Stimulated activated CD8-positive, alpha-beta memory T cell treated with anti-CD3 and anti-CD28 coated beads, Interleukin-4, amount 100 ng/mL, for 24 hours (primary cell): ENCODE measurements at regions not wholly inside any gene's neighbourhood (a gene's known extent, or its start where the extent isn't known, plus 50 kb on each side); places are given as distances from the start of the nearest gene placed in this dataset.

Source experiments
- DNase-seq: peaks from one replicate; pipeline ENCODE4 v3.0.0-alpha.2; 2020; ENCODE audit warnings: low read depth

- DNase-seq = no peak
Observed at GRCh38 chr13:106678646-106679418, 110.9 kb upstream of the ARGLU1 start.

DNA sequence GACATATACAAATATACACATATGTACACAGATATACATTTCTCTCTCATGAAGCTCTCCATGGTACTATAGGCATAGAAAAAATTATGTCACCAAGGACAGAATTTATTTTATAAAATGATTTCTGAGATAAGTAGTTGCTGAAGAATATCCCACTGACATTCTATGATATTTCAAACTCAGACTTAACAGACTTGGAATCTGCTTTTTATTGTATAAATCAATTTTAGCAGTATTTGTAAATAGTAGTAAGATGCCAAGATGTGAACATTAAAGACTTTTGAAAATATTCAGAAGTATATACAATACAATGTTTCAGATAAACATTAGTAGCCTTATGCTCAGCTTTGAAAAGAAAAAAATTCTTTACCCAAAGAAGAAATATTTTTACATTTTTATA is 107.4 kb upstream of the ARGLU1 start:
- DNase-seq = no peak

GRCh38 chr13:106660746-106661625 is 93.0 kb upstream of the ARGLU1 start:
- DNase-seq = no peak

GRCh38 chr13:106657104-106657503 is 89.2 kb upstream of the ARGLU1 start:
- no peak for DNase-seq

DNA sequence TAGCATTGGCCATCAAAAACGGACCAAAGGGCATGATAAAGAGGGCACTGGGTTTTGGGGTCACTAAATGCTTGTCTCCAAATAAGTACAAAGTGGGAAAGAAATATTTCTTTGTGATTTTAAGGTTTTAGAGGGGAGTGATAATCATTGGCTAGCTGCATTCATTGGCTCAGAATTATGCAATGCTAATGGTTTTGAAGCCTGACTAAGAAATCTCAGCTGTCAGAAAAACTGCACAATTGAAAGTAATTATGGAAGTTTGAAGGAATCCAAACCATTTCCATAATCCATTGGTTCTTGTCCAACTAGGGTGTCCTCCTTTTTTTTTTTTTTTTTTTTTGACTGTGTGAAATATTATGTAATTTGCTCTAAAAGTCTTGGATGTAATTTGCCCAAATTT is 88.2 kb upstream of the ARGLU1 start:
- DNase-seq = no peak

DNA sequence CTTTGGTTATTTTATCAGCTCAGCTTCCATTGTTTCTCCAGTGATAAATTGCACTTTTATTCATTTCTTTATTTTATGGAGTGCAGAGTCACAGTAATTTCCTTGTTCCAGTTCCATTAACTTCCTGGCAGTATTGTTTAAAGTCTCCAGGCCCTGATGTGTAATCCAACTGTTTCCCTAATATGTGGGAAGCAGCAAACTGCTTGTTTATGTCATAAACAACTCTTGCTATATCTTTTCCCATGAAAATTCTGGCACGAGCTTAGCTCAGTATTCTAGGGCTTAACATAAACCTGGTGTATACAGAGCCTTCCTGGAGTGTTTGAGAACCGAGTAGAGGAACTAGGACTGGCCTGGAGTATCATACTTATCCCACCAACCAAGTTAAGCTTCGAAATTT is 83.5 kb upstream of the ARGLU1 start:
- no peak for DNase-seq

DNA sequence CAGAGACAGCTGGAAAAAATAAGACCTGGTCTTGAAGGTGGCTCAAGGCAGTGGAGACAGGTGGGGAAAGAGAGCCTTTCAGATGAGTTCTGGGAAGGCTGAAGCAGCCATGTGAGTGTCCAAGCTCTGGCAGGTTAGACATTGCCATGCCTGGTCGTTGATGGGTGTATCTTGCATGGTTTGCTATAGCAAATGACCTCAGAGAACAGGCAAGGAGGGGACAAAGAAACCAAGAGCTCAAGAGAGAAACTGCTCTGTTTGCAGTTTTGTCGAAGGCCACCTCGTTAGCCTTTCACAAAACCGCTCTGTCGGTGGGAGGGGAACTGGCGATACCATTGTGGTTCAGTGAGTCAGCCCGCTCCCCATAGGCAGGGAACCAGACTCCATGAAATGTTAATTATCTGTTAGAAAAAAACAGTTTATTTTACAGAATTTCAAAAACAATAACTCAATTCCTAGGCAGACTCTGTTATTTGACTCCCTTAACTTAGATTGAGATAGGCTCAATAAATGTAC is 82.8 kb upstream of the ARGLU1 start:
- no peak for DNase-seq

DNA sequence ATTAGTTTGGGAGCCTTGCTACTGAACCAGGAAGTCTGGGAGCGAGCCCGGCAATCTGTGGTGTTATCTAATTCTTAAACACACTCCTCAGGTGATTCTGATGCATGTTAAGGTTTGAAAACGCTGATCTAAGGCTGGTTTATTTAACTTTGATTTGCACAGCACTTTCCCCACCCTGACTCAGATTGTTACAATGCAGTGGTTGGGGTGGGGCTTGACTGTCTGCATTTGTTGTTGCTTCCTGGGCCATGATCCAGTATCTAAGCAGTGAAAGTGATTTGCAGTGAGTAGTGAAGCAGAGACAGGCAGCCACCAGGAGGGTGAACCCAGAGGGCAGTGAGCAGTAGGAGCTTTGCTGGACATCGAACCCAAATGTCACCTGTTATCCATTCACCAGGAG is 81.6 kb upstream of the ARGLU1 start:
- DNase-seq = no peak

- no peak for DNase-seq
Observed at GRCh38 chr13:106640515-106640914, 72.6 kb upstream of the ARGLU1 start.

DNA sequence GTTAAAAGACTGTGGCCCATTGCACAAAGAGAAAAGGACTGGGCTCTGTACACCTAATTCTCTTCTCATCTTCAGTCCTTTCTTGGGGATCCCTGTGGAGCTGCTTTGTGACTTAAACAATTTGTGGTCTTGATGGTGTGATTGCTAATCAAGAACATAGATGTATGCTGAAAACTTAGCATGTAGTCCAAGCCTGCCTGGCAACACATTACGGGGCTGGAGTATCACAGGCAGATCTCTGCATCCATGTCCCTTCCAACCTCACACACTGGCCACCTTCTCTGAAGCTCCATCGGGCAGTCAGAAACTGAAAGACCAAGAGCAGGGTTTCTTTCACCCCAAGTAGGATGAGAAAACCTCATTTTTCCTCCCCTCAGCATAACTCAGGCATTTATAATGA is 69.6 kb upstream of the ARGLU1 start:
- no peak for DNase-seq

- DNase-seq = no peak
Observed at GRCh38 chr13:106636492-106636891, 68.6 kb upstream of the ARGLU1 start.

- DNase-seq = no peak
Observed at GRCh38 chr13:106635616-106636015, 67.7 kb upstream of the ARGLU1 start.

DNA sequence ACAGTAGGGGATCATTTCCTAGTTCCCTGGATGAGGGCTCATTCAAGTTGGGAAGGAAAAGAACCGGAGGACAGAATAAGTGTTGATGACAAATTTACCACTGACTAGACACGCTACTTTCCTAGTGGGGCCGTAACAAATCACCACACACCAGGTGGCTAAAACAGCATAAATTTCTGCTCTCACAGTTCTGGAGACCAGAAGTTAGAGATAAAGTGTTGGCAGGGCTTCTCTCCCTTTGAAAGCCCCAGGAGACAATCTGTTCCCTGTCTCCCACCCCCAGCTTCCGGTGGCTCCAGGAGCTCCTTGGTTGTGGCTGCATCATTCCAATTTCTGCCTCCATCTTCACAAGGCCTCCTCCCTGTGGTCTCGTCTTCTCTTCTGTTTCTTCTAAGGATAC is 65.4 kb upstream of the ARGLU1 start:
- DNase-seq = no peak

DNA sequence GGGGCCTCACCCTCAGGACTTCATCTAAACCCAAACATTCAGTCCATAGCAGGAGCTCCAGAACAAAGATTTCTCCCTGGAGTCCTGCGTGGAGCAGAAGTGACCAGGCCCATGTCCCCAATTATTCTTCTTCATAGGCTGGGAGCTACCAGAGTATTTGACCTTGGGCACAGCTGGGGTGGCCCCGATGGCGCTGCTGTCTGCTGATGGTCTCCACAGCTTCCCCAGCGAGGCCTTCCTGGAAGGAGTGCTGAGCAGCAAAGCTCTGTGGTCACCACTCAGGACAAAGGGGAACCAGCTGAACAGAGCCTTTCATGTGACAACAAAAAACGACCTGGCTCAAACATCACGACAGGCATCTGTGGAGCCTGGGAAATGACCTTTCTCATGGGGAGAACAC is 62.7 kb upstream of the ARGLU1 start:
- no peak for DNase-seq

DNA sequence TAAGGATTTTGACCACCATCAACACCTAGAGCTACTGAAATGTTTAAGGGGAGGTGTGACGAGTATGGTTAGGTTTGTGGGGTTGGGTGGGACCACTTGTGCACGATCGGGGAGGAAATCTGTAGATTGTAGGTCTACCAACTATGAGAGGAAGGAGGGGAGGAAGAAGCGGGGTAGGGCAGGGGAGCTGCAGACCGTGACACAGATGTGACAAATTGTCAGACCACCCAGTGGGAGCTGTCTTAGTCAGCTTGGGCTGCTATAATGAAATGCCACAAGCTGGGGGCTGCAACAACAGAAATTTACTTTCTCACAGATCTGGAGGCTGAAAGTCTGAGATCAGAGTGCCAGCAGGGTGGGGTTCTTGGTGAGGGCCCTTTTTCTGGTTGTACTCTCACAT is 62.2 kb upstream of the ARGLU1 start:
- DNase-seq = no peak

DNA sequence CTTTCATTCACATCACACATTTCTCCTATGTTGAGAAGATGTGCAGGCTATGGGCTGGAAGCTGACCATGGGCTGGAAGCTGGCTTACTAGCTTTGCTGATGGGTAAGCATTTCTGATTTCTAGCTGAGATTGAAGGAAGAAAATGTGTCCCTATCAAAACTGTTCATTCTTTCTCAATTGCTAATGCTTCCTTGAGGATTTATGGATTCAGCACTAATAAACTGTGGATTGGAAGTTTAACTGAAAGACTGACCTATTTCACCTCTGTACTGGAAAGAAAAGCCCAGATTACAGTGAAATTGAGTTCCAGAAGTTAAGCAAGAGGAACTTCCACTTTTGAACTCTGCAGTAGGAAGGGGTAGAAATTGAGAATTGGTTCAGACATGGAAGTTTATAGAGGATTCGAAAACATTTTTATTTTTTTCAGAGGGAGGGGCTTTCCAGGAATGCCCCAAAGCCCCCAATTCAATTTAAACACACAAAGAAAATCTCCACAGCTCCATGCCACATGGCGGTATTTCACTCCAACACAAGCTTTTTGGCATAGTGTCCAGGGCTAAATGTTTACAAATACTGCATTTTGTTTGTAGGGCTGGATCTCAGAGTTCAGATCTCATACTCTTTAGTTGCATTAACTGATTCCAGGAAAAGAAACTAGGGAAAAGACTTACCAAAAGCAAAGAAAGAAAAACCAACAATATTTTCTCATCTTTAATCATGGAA is 61.2 kb upstream of the ARGLU1 start:
- DNase-seq = no peak

DNA sequence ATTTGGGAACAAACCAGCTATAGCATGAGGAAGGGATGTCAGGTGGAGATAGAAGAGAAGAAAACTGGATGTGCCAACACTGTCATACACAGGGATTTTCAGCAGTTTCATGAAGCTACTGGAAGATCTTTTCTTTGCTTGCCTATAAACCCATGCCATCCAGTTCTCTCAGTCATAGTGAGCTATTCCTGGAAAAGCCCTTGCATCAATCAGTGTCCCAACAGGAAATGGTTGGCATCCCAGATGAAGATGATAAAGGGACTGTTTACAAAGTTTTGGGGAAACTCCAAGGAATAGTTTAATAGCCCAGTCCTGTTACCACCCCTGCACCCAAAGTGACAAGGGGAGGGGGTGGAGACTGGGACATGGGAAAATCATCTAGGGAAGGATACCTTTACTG is 58.5 kb upstream of the ARGLU1 start:
- no peak for DNase-seq

GRCh38 chr13:106625578-106625977 is 57.6 kb upstream of the ARGLU1 start:
- no peak for DNase-seq

GRCh38 chr13:106623799-106624460 is 56.0 kb upstream of the ARGLU1 start:
- DNase-seq = no peak

GRCh38 chr13:106621833-106622232 is 53.9 kb upstream of the ARGLU1 start:
- no peak for DNase-seq

GRCh38 chr13:106619688-106620555 is 52.0 kb upstream of the ARGLU1 start:
- no peak for DNase-seq
